NT2/D1 (cell line): ENCODE measurements at regions not wholly inside any gene's neighbourhood (a gene's known extent, or its start where the extent isn't known, plus 50 kb on each side); places are given as distances from the start of the nearest gene placed in this dataset.

Source experiments
- SUZ12 ChIP-seq: IDR thresholded peaks from 2 replicates; pipeline ENCODE4 v1.6.1; 2011; ENCODE audit not compliant: insufficient read length, insufficient read depth; ENCODE audit errors: extremely low read depth
- YY1 ChIP-seq: IDR thresholded peaks from 2 replicates; pipeline ENCODE4 v1.6.1; 2011; ENCODE audit not compliant: insufficient read length, insufficient read depth
- ZNF274 ChIP-seq: IDR thresholded peaks from 2 replicates; pipeline ENCODE4 v1.6.1; 2011; ENCODE audit warnings: mild to moderate bottlenecking, low read depth, low read length

DNA sequence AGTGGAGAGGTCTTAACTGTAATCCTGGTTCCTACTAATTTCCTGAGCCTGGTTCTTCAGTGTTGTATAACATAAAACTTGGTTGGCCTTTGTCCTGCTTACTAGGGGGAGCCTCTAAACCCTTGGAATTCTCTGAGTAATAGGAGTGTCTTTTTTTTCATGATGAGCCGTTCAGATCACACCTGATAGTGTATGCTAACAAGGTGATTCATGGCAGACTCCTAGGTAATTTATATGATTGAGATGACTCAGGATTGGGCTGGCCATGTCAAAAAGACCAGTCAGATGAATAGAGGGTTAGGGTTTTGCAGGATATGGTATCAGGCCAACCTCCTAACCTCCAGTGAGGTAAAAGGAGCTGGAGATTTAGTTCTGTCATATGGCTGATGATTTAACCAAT lies 135.8 kb upstream of the KLF12 start:
- TF ChIP-seq ZNF274 (no peak), YY1 (no peak), SUZ12 (no peak)
